IMR-90 (cell line): ENCODE measurements at regions not wholly inside any gene's neighbourhood (a gene's known extent, or its start where the extent isn't known, plus 50 kb on each side); places are given as distances from the start of the nearest gene placed in this dataset.

Experiments
- ATAC-seq: fragments of 200-7000 bp; cut with Tn5 transposase; 2 replicates; pipeline ENCODE4 v1.9.1; 2020; ENCODE audit warnings: low read depth, mild to moderate bottlenecking, moderate library complexity
- BruUV-seq: library from RNA; stranded (reverse); fragments of 400-500 nt; replicated peaks from 2 replicates; lab custom pipeline; 2021; lab: Mats Ljungman, UMichigan
- CTCF ChIA-PET: fragments of 300-600 bp; formaldehyde crosslinking; extraction: SDS; loops from one replicate; lab custom pipeline; 2021; ENCODE audit warnings: antibody characterized with exemption; lab: Yijun Ruan, JAX
- POLR2A ChIA-PET: fragments of 300-600 bp; sonication (Branson Sonifier 250); formaldehyde crosslinking; loops from one replicate; lab custom pipeline; 2022; ENCODE audit warnings: antibody characterized with exemption; ENCODE audit not compliant: unreplicated experiment; lab: Charles Lee
- DNase-seq: peaks from one replicate; pipeline ENCODE4 v3.0.0; 2013
- H2AFZ ChIP-seq: replicated peaks from 2 replicates; pipeline ENCODE3; 2013; ENCODE audit warnings: low read length, mild to moderate bottlenecking; ENCODE audit not compliant: poor library complexity
- H2AK5ac ChIP-seq: 2 replicates; pipeline ENCODE4 v1.6.1; 2013; ENCODE audit warnings: low read depth, low read length, inconsistent platforms
- H2AK9ac ChIP-seq: replicated peaks from 2 replicates; pipeline ENCODE3; 2013; ENCODE audit warnings: mild to moderate bottlenecking, low read depth, low read length, moderate library complexity; ENCODE audit not compliant: poor library complexity
- H2BK120ac ChIP-seq: 2 replicates; pipeline ENCODE4 v1.6.1; 2013; ENCODE audit warnings: low read depth, low read length, inconsistent platforms
- H2BK15ac ChIP-seq: 3 replicates; pipeline ENCODE4 v1.6.1; 2013; ENCODE audit warnings: low read depth, low read length, inconsistent platforms
- H2BK20ac ChIP-seq: 2 replicates; pipeline ENCODE4 v1.6.1; 2013; ENCODE audit warnings: low read depth, mild to moderate bottlenecking, inconsistent platforms, low read length, moderate library complexity
- H2BK5ac ChIP-seq: 2 replicates; pipeline ENCODE4 v1.6.1; 2013; ENCODE audit warnings: mild to moderate bottlenecking, low read depth, low read length, inconsistent platforms; ENCODE audit not compliant: poor library complexity, severe bottlenecking
- H3K14ac ChIP-seq: replicated peaks from 2 replicates; pipeline ENCODE4 v1.6.1; 2013; ENCODE audit warnings: low read depth, low read length, inconsistent platforms
- H3K18ac ChIP-seq: 2 replicates; pipeline ENCODE4 v1.6.1; 2013; ENCODE audit warnings: low read depth, low read length, control low read depth
- H3K23ac ChIP-seq: 2 replicates; pipeline ENCODE4 v1.6.1; 2013; ENCODE audit warnings: low read depth, low read length, inconsistent platforms
- H3K27ac ChIP-seq: 2 replicates; pipeline ENCODE4 v1.5.1; 2013; ENCODE audit warnings: mild to moderate bottlenecking, control low read depth, low read length; ENCODE audit not compliant: insufficient read depth
- H3K27me3 ChIP-seq: 2 replicates; pipeline ENCODE4 v1.6.1; 2013; ENCODE audit warnings: low read length; ENCODE audit not compliant: control insufficient read depth, insufficient read depth
- H3K36me3 ChIP-seq: 2 replicates; pipeline ENCODE4 v1.6.1; 2013; ENCODE audit warnings: low read length, mixed read lengths; ENCODE audit not compliant: control insufficient read depth, insufficient read depth
- H3K4ac ChIP-seq: 2 replicates; pipeline ENCODE4 v1.6.1; 2013; ENCODE audit warnings: low read depth, low read length, inconsistent platforms
- H3K4me1 ChIP-seq: 2 replicates; pipeline ENCODE4 v1.6.1; 2013; ENCODE audit warnings: low read length, mixed read lengths; ENCODE audit not compliant: control insufficient read depth, insufficient read depth
- H3K4me2 ChIP-seq: 2 replicates; pipeline ENCODE4 v1.6.1; 2013; ENCODE audit warnings: low read depth, mild to moderate bottlenecking, control low read depth, low read length, moderate library complexity
- H3K4me3 ChIP-seq: 2 replicates; pipeline ENCODE4 v1.5.1; 2013; ENCODE audit warnings: low read depth, mild to moderate bottlenecking, control low read depth, low read length, moderate library complexity; ENCODE audit not compliant: insufficient read depth
- H3K56ac ChIP-seq: 2 replicates; pipeline ENCODE4 v1.6.1; 2013; ENCODE audit warnings: low read length, inconsistent platforms; ENCODE audit not compliant: insufficient read depth; ENCODE audit errors: extremely low read depth
- H3K79me1 ChIP-seq, 2 experiments: 2 replicates each; pipeline ENCODE4 v1.6.1; 2013; ENCODE audit warnings: low read length in 2 of 2, inconsistent platforms in 1 of 2, low read depth in 1 of 2
- H3K9ac ChIP-seq: 2 replicates; pipeline ENCODE4 v1.6.1; 2013; ENCODE audit warnings: low read depth, low read length, control low read depth
- H3K9me1 ChIP-seq: 2 replicates; pipeline ENCODE4 v1.6.1; 2013; ENCODE audit warnings: low read length, inconsistent platforms; ENCODE audit not compliant: insufficient read depth
- H3K9me3 ChIP-seq: 2 replicates; pipeline ENCODE4 v1.6.1; 2013; ENCODE audit warnings: low read length; ENCODE audit not compliant: control insufficient read depth, insufficient read depth
- H4K20me1 ChIP-seq: 2 replicates; pipeline ENCODE4 v1.6.1; 2013; ENCODE audit warnings: low read length, inconsistent platforms; ENCODE audit not compliant: insufficient read depth
- H4K5ac ChIP-seq: 2 replicates; pipeline ENCODE4 v1.6.1; 2013; ENCODE audit warnings: mild to moderate bottlenecking, low read depth, low read length, control low read depth
- H4K8ac ChIP-seq, 2 experiments: 2 replicates each; pipeline ENCODE4 v1.6.1; 2013; ENCODE audit warnings: low read depth in 2 of 2, low read length in 2 of 2, control low read depth in 1 of 2, inconsistent platforms in 1 of 2
- H4K91ac ChIP-seq: 2 replicates; pipeline ENCODE4 v1.6.1; 2013; ENCODE audit warnings: low read depth, low read length, inconsistent platforms; ENCODE audit not compliant: insufficient read depth
- CEBPB ChIP-seq: IDR thresholded peaks from 2 replicates; pipeline ENCODE4 v1.6.1; 2012; ENCODE audit warnings: low read depth, low read length, improper control_type of control experiment
- MAFK ChIP-seq: IDR thresholded peaks from 2 replicates; pipeline ENCODE4 v1.6.1; 2012; ENCODE audit warnings: low read depth, low read length, improper control_type of control experiment
- POLR2A ChIP-seq: IDR thresholded peaks from 2 replicates; pipeline ENCODE4 v1.6.1; 2012; ENCODE audit warnings: mild to moderate bottlenecking, low read depth, low read length
- RAD21 ChIP-seq: IDR thresholded peaks from 2 replicates; pipeline ENCODE4 v1.6.1; 2012; ENCODE audit warnings: low read length, improper control_type of control experiment
- RCOR1 ChIP-seq: IDR thresholded peaks from 2 replicates; pipeline ENCODE4 v1.6.1; 2012; ENCODE audit warnings: mild to moderate bottlenecking, low read length, improper control_type of control experiment; ENCODE audit not compliant: insufficient replicate concordance
- WGBS, 2 experiments: methylation state at CpG; one replicate each; pipeline versions ENCODE4 v1.1.5 to v1.1.7; 2013; ENCODE audit warnings: missing lambda C conversion rate in 2 of 2; ENCODE audit not compliant: insufficient read length in 1 of 2; ENCODE audit errors: extremely low coverage in 2 of 2; 5-methylcytosine and 5-hydroxymethylcytosine counted together
- dilution Hi-C: fragments of 300-500 bp; cut with HindIII; formaldehyde crosslinking; loops from one replicate; pipeline ENCODE4 v1.14.3; 2018; ENCODE audit warnings: low sequenced_read_pairs; ENCODE audit not compliant: unreplicated experiment
- in situ Hi-C: fragments of 300-500 bp; cut with MboI; formaldehyde crosslinking; loops from 3 replicates; pipeline ENCODE4 v1.14.3; 2019; ENCODE audit warnings: low sequenced_read_pairs, inconsistent platforms, mixed read lengths
- intact Hi-C: fragments of 100-400 bp; cut with micrococcal nuclease; formaldehyde crosslinking; loops from 2 replicates; pipeline ENCODE4 v1.10.0; 2022

- no peak overlapping the region for H3K4me2 ChIP-seq
- no peak overlapping the region for H4K5ac ChIP-seq
- POLR2A ChIA-PET: no interaction called here
- no peaks in the 10 kb centered on the region for H3K9me1 ChIP-seq
- no peak overlapping the region for H3K27ac ChIP-seq
- intact Hi-C loops (no loop called here), in situ Hi-C loops (no loop called here), dilution Hi-C loops (no loop called here)
- H3K23ac ChIP-seq: no peak overlapping the region
- no TSS peak for BruUV-seq
- no peak overlapping the region for H2BK5ac ChIP-seq
- no CpG with 5 or more reads among the region's 1 CpG for WGBS, 2 experiments
- peak; percentile 91 for ATAC-seq
- no peak overlapping the region for H2AFZ ChIP-seq
- no peak overlapping the region for H2AK9ac ChIP-seq
- no peak overlapping the region for H3K9ac ChIP-seq
- peak; percentile 79 for DNase-seq
- CTCF ChIA-PET: interaction anchor here (0.5 to 0.6 kb wide), 2 partner anchors 23 to 85 kb away, joined by 3 read pairs; no protein-coding TSS in a partner anchor
- H3K56ac ChIP-seq: no peak overlapping the region
- H3K4me1 ChIP-seq: no peaks in the 10 kb centered on the region
- no peak overlapping the region for H4K8ac ChIP-seq
- no peak overlapping the region for H4K91ac ChIP-seq
- H2AK5ac ChIP-seq: no peak overlapping the region
- no peaks in the 10 kb centered on the region for H3K27me3 ChIP-seq
- no peaks in the 10 kb centered on the region for H3K9me3 ChIP-seq
- H3K79me1 ChIP-seq: no peaks in the 10 kb centered on the region
- TF ChIP-seq RCOR1 (no peak), RAD21 (no peak), CEBPB (0 out of 2 replicates have a peak, but pooled peaks have one; percentile 4), MAFK (no peak), POLR2A (no peak)
- no peak overlapping the region for H3K4ac ChIP-seq
- no peaks in the 10 kb centered on the region for H3K36me3 ChIP-seq
- H3K4me3 ChIP-seq: no peak overlapping the region
- no peaks in the 10 kb centered on the region for H4K20me1 ChIP-seq
- H3K18ac ChIP-seq: no peak overlapping the region
- no peak overlapping the region for H3K14ac ChIP-seq
- no peak overlapping the region for H2BK120ac ChIP-seq
- H2BK20ac ChIP-seq: no peak overlapping the region
- H2BK15ac ChIP-seq: no peak overlapping the region
Measured at GRCh38 chr3:154931484-154931883, 148.6 kb upstream of the MME start.
